Thyroid gland (tissue), 4 donors: ENCODE measurements at regions not wholly inside any gene's neighbourhood (a gene's known extent, or its start where the extent isn't known, plus 50 kb on each side); places are given as distances from the start of the nearest gene placed in this dataset.

ENCODE experiments used
- POLR2A ChIP-seq, 2 donors: fragments of 450-650 bp; IDR thresholded peaks; one replicate each; pipeline ENCODE4 v1.6.1; 2017; ENCODE audit warnings: antibody characterized with exemption in 2 of 2, mild to moderate bottlenecking in 2 of 2, moderate library complexity in 1 of 2
- TF ChIP-seq, protein P1 (sequence below), 6 experiments: fragments of 200-600 bp in 3 of 6; fragments of 450-650 bp in 3 of 6; sonication (generic) in 3 of 6; IDR thresholded peaks; one replicate each; pipeline ENCODE4 v1.5.1; 2016 to 2019; ENCODE audit warnings: antibody characterized with exemption in 6 of 6, mild to moderate bottlenecking in 2 of 6, inconsistent platforms in 1 of 6, moderate library complexity in 1 of 6

DNA sequence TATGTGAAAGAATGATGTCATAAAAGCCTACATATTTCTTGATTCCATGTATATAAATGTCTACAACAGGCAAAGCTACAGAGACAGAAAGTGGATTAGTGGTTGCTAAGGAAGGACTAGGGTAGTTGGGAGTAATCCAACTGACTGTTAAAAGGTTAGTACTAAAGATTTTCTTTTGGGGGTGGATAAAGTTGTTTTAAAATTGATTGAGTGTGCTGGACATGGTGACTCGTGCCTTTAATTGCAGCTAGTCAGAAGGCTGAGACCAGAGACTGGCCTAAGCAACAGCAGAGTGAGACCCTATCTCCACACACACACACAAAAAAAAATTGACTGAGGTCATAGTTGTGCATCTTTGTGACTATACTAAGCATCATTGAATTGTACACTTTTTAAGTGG, 234.3 kb downstream of the C12orf50 start:
- TF ChIP-seq, protein P1, sequence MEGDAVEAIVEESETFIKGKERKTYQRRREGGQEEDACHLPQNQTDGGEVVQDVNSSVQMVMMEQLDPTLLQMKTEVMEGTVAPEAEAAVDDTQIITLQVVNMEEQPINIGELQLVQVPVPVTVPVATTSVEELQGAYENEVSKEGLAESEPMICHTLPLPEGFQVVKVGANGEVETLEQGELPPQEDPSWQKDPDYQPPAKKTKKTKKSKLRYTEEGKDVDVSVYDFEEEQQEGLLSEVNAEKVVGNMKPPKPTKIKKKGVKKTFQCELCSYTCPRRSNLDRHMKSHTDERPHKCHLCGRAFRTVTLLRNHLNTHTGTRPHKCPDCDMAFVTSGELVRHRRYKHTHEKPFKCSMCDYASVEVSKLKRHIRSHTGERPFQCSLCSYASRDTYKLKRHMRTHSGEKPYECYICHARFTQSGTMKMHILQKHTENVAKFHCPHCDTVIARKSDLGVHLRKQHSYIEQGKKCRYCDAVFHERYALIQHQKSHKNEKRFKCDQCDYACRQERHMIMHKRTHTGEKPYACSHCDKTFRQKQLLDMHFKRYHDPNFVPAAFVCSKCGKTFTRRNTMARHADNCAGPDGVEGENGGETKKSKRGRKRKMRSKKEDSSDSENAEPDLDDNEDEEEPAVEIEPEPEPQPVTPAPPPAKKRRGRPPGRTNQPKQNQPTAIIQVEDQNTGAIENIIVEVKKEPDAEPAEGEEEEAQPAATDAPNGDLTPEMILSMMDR (IDR thresholded peaks at IDR 0.05), result no peak
- no peak for TF ChIP-seq POLR2A (IDR thresholded peaks at IDR 0.05)
